CD8-positive, alpha-beta memory T cell (primary cell): ENCODE measurements at regions not wholly inside any gene's neighbourhood (a gene's known extent, or its start where the extent isn't known, plus 50 kb on each side); places are given as distances from the start of the nearest gene placed in this dataset.

Source experiments
- CTCF ChIA-PET: fragments of 350-600 bp; sonication (Branson Sonifier 250); formaldehyde crosslinking; loops from one replicate; lab custom pipeline; 2021; ENCODE audit warnings: antibody characterized with exemption; lab: Charles Lee
- POLR2A ChIA-PET: fragments of 350-600 bp; sonication (Branson Sonifier 250); formaldehyde crosslinking; loops from one replicate; lab custom pipeline; 2021; ENCODE audit warnings: antibody characterized with exemption; lab: Charles Lee
- DNase-seq, 5 donors: peaks; one replicate each; pipeline versions ENCODE4 v3.0.0 to v3.0.0-alpha.2; 2020 to 2022; ENCODE audit warnings: mixed read lengths in 1 of 5
- H3K27ac ChIP-seq: one replicate; pipeline ENCODE4 v1.7.0; 2013; ENCODE audit warnings: low read depth, mild to moderate bottlenecking, low read length, moderate library complexity
- H3K27me3 ChIP-seq: 2 replicates; pipeline ENCODE4 v1.7.0; 2013; ENCODE audit warnings: low read length, mild to moderate bottlenecking; ENCODE audit not compliant: insufficient read depth, poor library complexity, severe bottlenecking
- H3K36me3 ChIP-seq: 2 replicates; pipeline ENCODE4 v1.7.0; 2013; ENCODE audit warnings: mild to moderate bottlenecking, low read length, moderate library complexity; ENCODE audit not compliant: insufficient read depth
- H3K4me1 ChIP-seq: 2 replicates; pipeline ENCODE4 v1.7.0; 2013; ENCODE audit warnings: mild to moderate bottlenecking, low read length, moderate library complexity; ENCODE audit not compliant: insufficient read depth
- H3K4me3 ChIP-seq: 2 replicates; pipeline ENCODE4 v1.7.0; 2013; ENCODE audit warnings: mild to moderate bottlenecking, low read length
- H3K9me3 ChIP-seq: 2 replicates; pipeline ENCODE4 v1.7.0; 2013; ENCODE audit warnings: mild to moderate bottlenecking, low read length
- H3K27ac Mint-ChIP-seq, 8 donors: one replicate each; pipeline ENCODE4 v1.8.0; 2020 to 2021; ENCODE audit warnings: mixed read lengths in 8 of 8, mild to moderate bottlenecking in 6 of 8, inconsistent platforms in 3 of 8, moderate library complexity in 3 of 8
- H3K27me3 Mint-ChIP-seq, 2 donors: one replicate each; pipeline ENCODE4 v1.8.0; 2020 to 2021; ENCODE audit warnings: mixed read lengths in 2 of 2, mild to moderate bottlenecking in 1 of 2, moderate library complexity in 1 of 2
- H3K36me3 Mint-ChIP-seq, 3 donors: one replicate each; pipeline ENCODE4 v1.8.0; 2020 to 2021; ENCODE audit warnings: mixed read lengths in 3 of 3, inconsistent platforms in 1 of 3, mild to moderate bottlenecking in 1 of 3
- H3K4me1 Mint-ChIP-seq, 3 donors: one replicate each; pipeline ENCODE4 v1.8.0; 2020 to 2021; ENCODE audit warnings: mixed read lengths in 3 of 3, inconsistent platforms in 1 of 3, mild to moderate bottlenecking in 1 of 3
- H3K4me3 Mint-ChIP-seq, 7 donors: one replicate each; pipeline ENCODE4 v1.8.0; 2020 to 2021; ENCODE audit warnings: mixed read lengths in 7 of 7, mild to moderate bottlenecking in 6 of 7, moderate library complexity in 4 of 7, inconsistent platforms in 2 of 7
- H3K9me3 Mint-ChIP-seq, 5 donors: one replicate each; pipeline ENCODE4 v1.8.0; 2020 to 2022; ENCODE audit warnings: mixed read lengths in 5 of 5, mild to moderate bottlenecking in 3 of 5, moderate library complexity in 2 of 5, inconsistent platforms in 1 of 5

GRCh38 chr15:31272558-31273257, 53.9 kb upstream of the KLF13 start:
- Mint-ChIP-seq H3K4me3 (no peak overlapping the region), H3K27ac (no peak overlapping the region), H3K4me1 (peaks cover 10 to 42% (median 20%) of the 10 kb centered on the region in 3 donors), H3K27me3 (no peaks in the 10 kb centered on the region), H3K36me3 (no peaks in the 10 kb centered on the region), H3K9me3 (no peaks in the 10 kb centered on the region)
- Histone ChIP-seq H3K4me1 (peaks cover 22% of the 10 kb centered on the region), H3K9me3 (no peaks in the 10 kb centered on the region), H3K36me3 (no peaks in the 10 kb centered on the region), H3K27me3 (no peaks in the 10 kb centered on the region), H3K4me3 (no peak overlapping the region), H3K27ac (no peak overlapping the region)
- ChIA-PET CTCF (interaction anchor here (1.5 kb wide), 1 partner anchor 16 kb away, joined by 3 read pairs; no protein-coding TSS in a partner anchor), POLR2A (no interaction called here)
- peak in 1 of 5 donors; percentile 43 for DNase-seq

DNA sequence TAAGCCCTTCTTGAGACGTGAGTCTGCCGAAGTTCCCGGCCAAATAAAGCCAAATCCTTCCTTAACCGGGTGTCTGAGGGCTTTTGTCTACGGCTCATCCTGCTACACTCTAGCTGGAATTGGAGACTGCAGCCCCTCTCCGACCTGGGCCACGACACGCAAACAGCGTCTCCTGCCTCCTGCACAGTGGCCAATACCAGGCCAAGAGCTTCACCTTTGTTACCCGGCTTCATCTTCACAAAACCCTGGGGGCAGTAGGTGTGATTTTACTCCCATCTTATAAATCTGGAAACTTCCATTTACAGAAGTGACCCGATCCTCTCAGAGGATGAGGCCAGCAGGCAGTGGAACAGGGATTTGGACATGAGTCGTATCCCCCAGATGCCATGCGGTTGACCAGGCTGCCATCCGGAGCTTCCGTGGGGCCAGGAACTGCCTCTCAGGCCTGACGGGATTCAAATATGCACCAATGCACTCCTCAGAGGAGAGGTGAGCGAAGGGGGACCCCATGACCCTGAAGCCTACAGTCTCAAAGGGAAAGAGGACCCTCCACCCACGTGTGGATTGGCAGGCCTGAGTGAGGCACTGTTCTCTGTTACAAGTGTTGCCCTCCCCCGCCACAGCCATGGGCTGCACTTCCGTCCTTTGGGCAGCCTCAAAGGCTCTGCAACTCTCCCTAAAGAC, 53.2 kb upstream of the KLF13 start:
- POLR2A ChIA-PET, result no interaction called here
- no peaks in the 10 kb centered on the region for H3K9me3 Mint-ChIP-seq

DNA sequence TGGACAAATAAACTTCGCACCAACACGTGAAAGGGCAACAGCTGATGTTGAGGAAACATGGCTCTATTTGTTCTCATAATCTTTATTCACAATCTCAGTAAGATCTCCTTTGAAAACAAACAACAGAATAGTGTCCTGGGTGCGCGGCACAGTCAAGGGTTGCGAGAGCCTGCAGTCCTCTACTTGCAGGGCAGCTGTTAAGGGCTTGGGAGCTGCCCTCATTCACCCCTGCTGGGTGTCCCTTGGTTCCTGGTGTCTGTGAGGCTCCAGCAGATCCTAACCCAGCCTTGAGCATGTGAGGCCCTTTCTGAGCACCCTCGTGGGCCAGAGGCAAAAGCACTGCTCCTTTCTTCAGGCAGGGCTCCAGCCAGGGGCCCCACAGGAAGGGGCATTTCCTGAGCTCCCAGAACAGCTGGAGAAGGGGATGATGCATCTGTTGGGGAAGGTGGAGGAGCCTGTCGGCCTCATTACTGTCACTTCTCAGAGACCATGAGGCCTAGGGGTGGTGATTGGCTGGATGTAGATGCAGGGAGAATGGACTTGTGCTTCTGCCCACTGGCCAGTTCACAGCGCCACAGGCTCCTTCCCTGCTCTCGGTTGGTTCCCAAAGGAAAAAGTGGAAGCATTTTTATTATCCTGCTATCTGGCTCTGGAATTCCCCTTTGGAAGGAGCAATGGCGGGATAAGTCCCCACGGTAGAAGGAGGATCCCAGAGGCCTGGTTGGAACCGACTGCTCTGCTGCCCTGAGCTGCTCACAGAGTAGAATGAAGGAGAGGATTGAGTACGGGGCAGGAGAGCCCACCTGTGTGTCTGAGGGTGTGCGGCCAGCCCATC, 51.9 kb upstream of the KLF13 start:
- no peaks in the 10 kb centered on the region for H3K9me3 Mint-ChIP-seq
- ChIA-PET POLR2A (no interaction called here), CTCF (no interaction called here)
- DNase-seq, result peak in 1 of 5 donors; percentile 36
- H3K4me3 Mint-ChIP-seq, result no peak overlapping the region
- Histone ChIP-seq H3K36me3 (no peaks in the 10 kb centered on the region), H3K4me1 (peaks cover 6% of the 10 kb centered on the region), H3K27ac (no peak overlapping the region), H3K9me3 (no peaks in the 10 kb centered on the region), H3K27me3 (no peaks in the 10 kb centered on the region), H3K4me3 (no peak overlapping the region)
- H3K4me1 Mint-ChIP-seq, result peaks cover 4 to 36% (median 7%) of the 10 kb centered on the region in 3 donors
- no peaks in the 10 kb centered on the region for H3K27me3 Mint-ChIP-seq
- H3K27ac Mint-ChIP-seq, result peak overlapping the region in 2 of 8 donors; percentile 28 to 73
- no peaks in the 10 kb centered on the region for H3K36me3 Mint-ChIP-seq

More for the DNA sequence above, 53.2 kb upstream of the KLF13 start:
- no peaks in the 10 kb centered on the region for H3K36me3 ChIP-seq
- Mint-ChIP-seq H3K36me3 (no peaks in the 10 kb centered on the region), H3K27me3 (no peaks in the 10 kb centered on the region), H3K4me3 (no peak overlapping the region), H3K4me1 (peaks cover 3 to 35% (median 13%) of the 10 kb centered on the region in 3 donors), H3K27ac (peak overlapping the region in 1 of 8 donors; percentile 74)
- no peak overlapping the region for H3K4me3 ChIP-seq
- H3K4me1 ChIP-seq, result peaks cover 16% of the 10 kb centered on the region
- DNase-seq, result peak in 1 of 5 donors; percentile 38
- H3K9me3 ChIP-seq, result no peaks in the 10 kb centered on the region
- CTCF ChIA-PET, result interaction anchor here (1.5 kb wide), 1 partner anchor 16 kb away, joined by 3 read pairs; no protein-coding TSS in a partner anchor
- H3K27ac ChIP-seq, result no peak overlapping the region
- no peaks in the 10 kb centered on the region for H3K27me3 ChIP-seq

GRCh38 chr15:31275331-31276262, 51.0 kb upstream of the KLF13 start:
- H3K4me3 ChIP-seq, result no peak overlapping the region
- no peaks in the 10 kb centered on the region for H3K36me3 ChIP-seq
- Mint-ChIP-seq H3K4me1 (peaks cover 0 to 29% (median 4%) of the 10 kb centered on the region in 3 donors), H3K9me3 (no peaks in the 10 kb centered on the region), H3K27me3 (no peaks in the 10 kb centered on the region), H3K27ac (peak overlapping the region in 1 of 8 donors; percentile 27), H3K4me3 (no peak overlapping the region), H3K36me3 (no peaks in the 10 kb centered on the region)
- POLR2A ChIA-PET, result no interaction called here
- H3K4me1 ChIP-seq, result peaks cover 5% of the 10 kb centered on the region
- H3K9me3 ChIP-seq, result no peaks in the 10 kb centered on the region
- no peaks in the 10 kb centered on the region for H3K27me3 ChIP-seq
- no peak overlapping the region for H3K27ac ChIP-seq
- CTCF ChIA-PET, result no interaction called here
- DNase-seq, result peak in 1 of 5 donors; percentile 32

- Mint-ChIP-seq H3K4me1 (peaks cover 0 to 19% (median 3%) of the 10 kb centered on the region in 3 donors), H3K27ac (peak overlapping the region in 2 of 8 donors; percentile 27 to 77), H3K27me3 (no peaks in the 10 kb centered on the region), H3K36me3 (no peaks in the 10 kb centered on the region), H3K9me3 (no peaks in the 10 kb centered on the region), H3K4me3 (no peak overlapping the region)
- ChIA-PET CTCF (no interaction called here), POLR2A (no interaction called here)
- H3K4me1 ChIP-seq, result peaks cover 5% of the 10 kb centered on the region
- no peaks in the 10 kb centered on the region for H3K27me3 ChIP-seq
- H3K27ac ChIP-seq, result no peak overlapping the region
- no peaks in the 10 kb centered on the region for H3K36me3 ChIP-seq
- H3K9me3 ChIP-seq, result no peaks in the 10 kb centered on the region
- no peak overlapping the region for H3K4me3 ChIP-seq
- no peak for DNase-seq
Measured at GRCh38 chr15:31276596-31277298, 49.9 kb upstream of the KLF13 start.
